Mesenchymal stem cell (in vitro differentiated cells and primary cell): ENCODE measurements at regions not wholly inside any gene's neighbourhood (a gene's known extent, or its start where the extent isn't known, plus 50 kb on each side); places are given as distances from the start of the nearest gene placed in this dataset.
A peak's percentile ranks its signal among the peaks of the same experiment; 100 is the strongest.
"Not testable (repeated sequence)": the region's sequence is repeated elsewhere in the genome, so short reads cannot be mapped to it uniquely, and the experiment has no call there.

Experiments
- DNase-seq: peaks from one replicate; pipeline ENCODE4 v3.0.0-alpha.2; 2013
- H2AFZ ChIP-seq: one replicate; pipeline ENCODE4 v1.6.1; 2013; ENCODE audit warnings: low read depth, mild to moderate bottlenecking, control low read depth, inconsistent platforms, low read length, moderate library complexity
- H2AK5ac ChIP-seq: 2 replicates; pipeline ENCODE4 v1.6.1; 2013; ENCODE audit warnings: low read length, moderate library complexity, mild to moderate bottlenecking, inconsistent platforms; ENCODE audit not compliant: severe bottlenecking
- H2BK120ac ChIP-seq: one replicate; pipeline ENCODE4 v1.6.1; 2013; ENCODE audit warnings: low read depth, mild to moderate bottlenecking, inconsistent platforms, low read length, moderate library complexity
- H2BK12ac ChIP-seq, 2 experiments: one replicate each; pipeline ENCODE4 v1.6.1; 2013; ENCODE audit warnings: inconsistent platforms in 2 of 2, low read length in 2 of 2, mild to moderate bottlenecking in 2 of 2, moderate library complexity in 2 of 2, control low read depth in 1 of 2
- H2BK15ac ChIP-seq: one replicate; pipeline ENCODE4 v1.6.1; 2013; ENCODE audit warnings: mild to moderate bottlenecking, low read depth, inconsistent platforms; ENCODE audit not compliant: poor library complexity, severe bottlenecking
- H2BK5ac ChIP-seq: 2 replicates; pipeline ENCODE4 v1.6.1; 2013; ENCODE audit warnings: low read depth, mild to moderate bottlenecking, low read length, control low read depth, inconsistent platforms; ENCODE audit not compliant: poor library complexity, severe bottlenecking
- H3K14ac ChIP-seq, 2 experiments: one replicate each; pipeline ENCODE4 v1.6.1; 2013; ENCODE audit warnings: inconsistent platforms in 2 of 2, low read length in 2 of 2, control low read depth in 1 of 2, mild to moderate bottlenecking in 1 of 2, moderate library complexity in 1 of 2
- H3K18ac ChIP-seq, 2 experiments: one replicate each; pipeline ENCODE4 v1.6.1; 2013; ENCODE audit warnings: inconsistent platforms in 2 of 2, low read length in 2 of 2, control low read depth in 1 of 2, low read depth in 1 of 2, mild to moderate bottlenecking in 1 of 2
- H3K23ac ChIP-seq, 2 experiments: one replicate each; pipeline ENCODE4 v1.6.1; 2013; ENCODE audit warnings: inconsistent platforms in 2 of 2, low read length in 2 of 2, mild to moderate bottlenecking in 2 of 2, moderate library complexity in 2 of 2, control low read depth in 1 of 2
- H3K27ac ChIP-seq: 2 replicates; pipeline ENCODE4 v1.5.1; 2013; ENCODE audit warnings: mild to moderate bottlenecking, moderate library complexity, low read length, control low read depth, inconsistent platforms; ENCODE audit not compliant: poor library complexity, severe bottlenecking
- H3K27me3 ChIP-seq, 2 experiments: 2 replicates each; pipeline versions ENCODE4 v1.6.1 to v1.7.0; 2013; ENCODE audit warnings: low read length in 2 of 2, mild to moderate bottlenecking in 2 of 2, moderate library complexity in 2 of 2, control low read depth in 1 of 2, inconsistent platforms in 1 of 2; ENCODE audit not compliant: control insufficient read depth in 1 of 2, insufficient read depth in 1 of 2
- H3K36me3 ChIP-seq, 2 experiments: 2 replicates each; pipeline versions ENCODE4 v1.6.1 to v1.7.0; 2013; ENCODE audit warnings: low read length in 2 of 2, control low read depth in 1 of 2, inconsistent platforms in 1 of 2, low read depth in 1 of 2, mild to moderate bottlenecking in 1 of 2; ENCODE audit not compliant: insufficient read depth in 2 of 2, control insufficient read depth in 1 of 2
- H3K4ac ChIP-seq, 2 experiments: one replicate each; pipeline ENCODE4 v1.6.1; 2013; ENCODE audit warnings: inconsistent platforms in 2 of 2, low read length in 2 of 2, mild to moderate bottlenecking in 2 of 2, moderate library complexity in 2 of 2, control low read depth in 1 of 2, low read depth in 1 of 2
- H3K4me1 ChIP-seq: 2 replicates; pipeline ENCODE4 v1.6.1; 2013; ENCODE audit warnings: low read depth, low read length, control low read depth; ENCODE audit not compliant: control insufficient read depth, insufficient read depth
- H3K4me2 ChIP-seq: 2 replicates; pipeline ENCODE4 v1.6.1; 2013; ENCODE audit warnings: low read length, mild to moderate bottlenecking, inconsistent platforms; ENCODE audit not compliant: poor library complexity, severe bottlenecking
- H3K4me3 ChIP-seq, 2 experiments: 2 replicates each; pipeline versions ENCODE4 v1.5.1 to v1.7.0; 2013; ENCODE audit warnings: low read length in 2 of 2, mild to moderate bottlenecking in 2 of 2, control low read depth in 1 of 2, low read depth in 1 of 2; ENCODE audit not compliant: insufficient read depth in 1 of 2
- H3K79me1 ChIP-seq: replicated peaks from 2 replicates; pipeline ENCODE4 v1.6.1; 2013; ENCODE audit warnings: mild to moderate bottlenecking, control low read depth, low read length, inconsistent platforms; ENCODE audit not compliant: poor library complexity, severe bottlenecking
- H3K9ac ChIP-seq: 2 replicates; pipeline ENCODE4 v1.7.0; 2013; ENCODE audit warnings: mild to moderate bottlenecking, low read length, moderate library complexity
- H3K9me3 ChIP-seq: 2 replicates; pipeline ENCODE4 v1.7.0; 2013; ENCODE audit warnings: mild to moderate bottlenecking, low read length; ENCODE audit not compliant: control insufficient read depth
- H4K8ac ChIP-seq: one replicate; pipeline ENCODE4 v1.6.1; 2013; ENCODE audit warnings: inconsistent platforms, mild to moderate bottlenecking, low read length, moderate library complexity
- H4K91ac ChIP-seq: one replicate; pipeline ENCODE4 v1.6.1; 2013; ENCODE audit warnings: mild to moderate bottlenecking, low read length, inconsistent platforms
- WGBS: methylation state at CpG from one replicate; pipeline ENCODE4 v1.1.7; 2013; ENCODE audit warnings: mixed read lengths; 5-methylcytosine and 5-hydroxymethylcytosine counted together

DNA sequence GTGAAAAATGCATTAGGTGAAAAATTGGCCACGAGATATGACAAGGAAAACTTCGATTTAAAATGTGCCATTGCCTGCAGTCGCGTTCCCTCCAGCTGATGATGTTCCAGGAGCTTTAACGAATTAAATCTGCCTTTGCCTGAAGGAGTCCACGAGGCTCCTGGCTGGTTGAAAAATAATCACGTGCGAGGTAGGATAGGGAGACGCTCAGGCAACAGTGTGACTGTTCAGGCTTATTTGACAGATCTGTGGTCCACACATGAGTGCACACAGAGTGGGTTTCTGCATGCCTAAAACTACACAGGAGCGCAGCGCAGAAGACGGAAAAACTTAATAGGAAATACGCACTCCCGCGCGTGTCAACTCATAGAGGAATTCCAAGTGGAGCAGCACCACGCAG, 204.0 kb upstream of the PITRM1 start:
- Histone ChIP-seq H4K91ac (no peak overlapping the region), H3K27me3 (peaks cover 0 to 9% of the 10 kb centered on the region in 2 experiments), H3K4me3 (no peak overlapping the region), H3K23ac (no peak overlapping the region), H3K4me1 (no peaks in the 10 kb centered on the region), H3K36me3 (peaks cover 0 to 3% of the 10 kb centered on the region in 2 experiments), H3K4ac (no peak overlapping the region), H2AK5ac (no peak overlapping the region), H4K8ac (no peak overlapping the region), H3K27ac (no peak overlapping the region), H3K9ac (no peak overlapping the region), H3K79me1 (no peaks in the 10 kb centered on the region), H3K18ac (no peak overlapping the region), H2BK120ac (no peak overlapping the region), H3K9me3 (peaks cover 12% of the 10 kb centered on the region), H2AFZ (no peak overlapping the region), H2BK5ac (no peak overlapping the region), H3K4me2 (no peak overlapping the region), H2BK15ac (no peak overlapping the region), H2BK12ac (no peak overlapping the region), H3K14ac (no peak overlapping the region)
- no peak for DNase-seq
- 96% methylated on average over 17 of the region's 17 CpGs for WGBS

DNA sequence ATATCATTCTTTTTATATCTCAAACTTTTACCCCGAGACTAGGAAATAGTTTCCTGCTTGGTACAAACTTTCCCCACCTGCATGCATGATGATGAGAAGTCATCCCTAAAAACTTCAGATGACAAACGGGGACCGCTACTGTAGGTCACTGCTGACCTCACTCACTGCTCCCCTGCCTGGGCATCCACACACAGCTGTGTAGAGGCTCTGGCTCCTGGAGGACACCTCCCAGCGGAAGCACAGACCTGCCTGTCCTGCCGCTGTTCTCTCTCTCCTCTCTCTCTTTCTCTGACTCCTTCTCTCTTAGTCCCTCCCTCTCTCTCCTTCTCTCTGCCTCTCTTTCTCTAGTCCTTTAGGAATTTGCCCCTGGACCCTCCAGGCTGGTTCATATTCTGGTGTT, 202.9 kb upstream of the PITRM1 start:
- Histone ChIP-seq H2BK15ac (no peak overlapping the region), H2BK5ac (no peak overlapping the region)

DNA sequence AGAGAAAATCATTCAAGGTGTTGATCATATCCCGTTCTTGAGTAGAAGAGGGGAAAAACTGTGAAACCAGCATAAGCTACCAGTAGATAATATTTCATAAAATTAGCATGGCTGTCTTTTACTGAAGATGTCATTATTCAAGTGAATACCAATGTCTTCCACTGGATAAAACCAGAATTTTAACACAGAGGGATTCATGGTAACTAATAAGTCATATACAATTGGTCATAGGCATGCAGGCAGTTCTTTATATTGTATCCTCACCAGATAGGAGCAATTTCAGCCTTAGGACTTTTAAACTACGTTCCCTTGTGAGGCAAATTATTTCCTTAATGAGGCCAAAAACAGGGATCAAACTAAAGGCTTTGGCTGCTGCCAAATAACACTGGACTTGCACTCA, 202.3 kb upstream of the PITRM1 start:
- Histone ChIP-seq H3K27me3 (peaks cover 0 to 9% of the 10 kb centered on the region in 2 experiments), H3K4me1 (no peaks in the 10 kb centered on the region), H3K23ac (no peak overlapping the region), H2AK5ac (no peak overlapping the region), H3K9me3 (peaks cover 8% of the 10 kb centered on the region), H3K36me3 (peaks cover 0 to 3% of the 10 kb centered on the region in 2 experiments), H2BK5ac (no peak overlapping the region), H3K18ac (no peak overlapping the region), H3K4me3 (no peak overlapping the region), H2BK12ac (peak overlapping the region in 1 of 2 experiments; percentile 23), H2AFZ (no peak overlapping the region), H3K9ac (no peak overlapping the region), H3K4ac (no peak overlapping the region), H4K8ac (no peak overlapping the region), H3K79me1 (no peaks in the 10 kb centered on the region), H3K14ac (no peak overlapping the region), H3K27ac (no peak overlapping the region), H4K91ac (no peak overlapping the region), H2BK15ac (no peak overlapping the region), H3K4me2 (no peak overlapping the region), H2BK120ac (no peak overlapping the region)
- WGBS, result 100% methylated on average over 1 of the region's 2 CpGs
- no peak for DNase-seq

More for the DNA sequence above, 202.9 kb upstream of the PITRM1 start:
- peaks cover 0 to 3% of the 10 kb centered on the region in 2 experiments for H3K36me3 ChIP-seq
- no peak overlapping the region for H3K27ac ChIP-seq
- peak overlapping the region in 1 of 2 experiments; percentile 1 for H3K18ac ChIP-seq
- no peak overlapping the region for H3K23ac ChIP-seq
- H3K9ac ChIP-seq, result no peak overlapping the region
- H4K8ac ChIP-seq, result no peak overlapping the region
- no peaks in the 10 kb centered on the region for H3K4me1 ChIP-seq
- H2BK120ac ChIP-seq, result no peak overlapping the region
- H3K4me2 ChIP-seq, result no peak overlapping the region
- DNase-seq, result no peak
- WGBS, result 89% methylated on average over 5 of the region's 5 CpGs
- no peaks in the 10 kb centered on the region for H3K79me1 ChIP-seq
- H3K4me3 ChIP-seq, result no peak overlapping the region
- no peak overlapping the region for H2AK5ac ChIP-seq
- no peak overlapping the region for H3K14ac ChIP-seq
- H3K4ac ChIP-seq, result no peak overlapping the region
- peaks cover 0 to 9% of the 10 kb centered on the region in 2 experiments for H3K27me3 ChIP-seq
- peaks cover 12% of the 10 kb centered on the region for H3K9me3 ChIP-seq
- no peak overlapping the region for H4K91ac ChIP-seq
- no peak overlapping the region for H2AFZ ChIP-seq
- no peak overlapping the region for H2BK12ac ChIP-seq

DNA sequence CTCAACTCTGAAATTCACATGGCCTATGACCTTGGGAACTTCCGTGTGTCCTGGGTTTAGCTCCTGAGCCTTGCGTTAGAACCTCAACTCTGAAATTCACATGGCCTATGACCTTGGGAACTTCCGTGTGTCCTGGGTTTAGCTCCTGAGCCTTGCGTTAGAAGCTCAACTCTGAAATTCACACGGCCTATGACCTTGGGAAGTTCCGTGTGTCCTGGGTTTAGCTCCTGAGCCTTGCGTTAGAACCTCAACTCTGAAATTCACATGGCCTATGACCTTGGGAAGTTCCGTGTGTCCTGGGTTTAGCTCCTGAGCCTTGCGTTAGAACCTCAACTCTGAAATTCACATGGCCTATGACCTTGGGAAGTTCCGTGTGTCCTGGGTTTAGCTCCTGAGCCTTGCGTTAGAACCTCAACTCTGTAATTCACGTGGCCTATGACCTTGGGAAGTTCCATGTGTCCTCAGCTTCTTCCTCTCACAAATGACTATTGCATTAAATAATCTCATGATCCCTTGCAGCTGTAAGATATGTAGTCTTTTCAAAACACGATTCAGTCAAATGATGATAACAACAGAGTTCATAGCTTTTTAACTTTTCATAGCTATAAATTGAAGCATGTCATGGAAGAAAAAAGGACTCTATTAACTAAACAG, 200.9 kb upstream of the PITRM1 start:
- H3K27me3 ChIP-seq, H3K4me1 ChIP-seq, H2BK15ac ChIP-seq, H3K79me1 ChIP-seq, H3K9ac ChIP-seq, H4K91ac ChIP-seq, H3K9me3 ChIP-seq, H3K14ac ChIP-seq, H3K23ac ChIP-seq, H3K27ac ChIP-seq, H3K4me3 ChIP-seq, H3K36me3 ChIP-seq, H3K4ac ChIP-seq, H3K18ac ChIP-seq, H4K8ac ChIP-seq, H2BK120ac ChIP-seq, H2AFZ ChIP-seq, H2BK12ac ChIP-seq, H3K4me2 ChIP-seq, H2AK5ac ChIP-seq, H2BK5ac ChIP-seq: not testable (repeated sequence)
- 88% methylated on average over 11 of the region's 13 CpGs for WGBS
- peak; percentile 82 for DNase-seq
